Uterus (tissue), 3 donors: ENCODE measurements at regions not wholly inside any gene's neighbourhood (a gene's known extent, or its start where the extent isn't known, plus 50 kb on each side); places are given as distances from the start of the nearest gene placed in this dataset.

ENCODE experiments used
- DNase-seq, 2 donors: peaks; one replicate each; pipeline ENCODE4 v3.0.0-alpha.2; 2019 to 2020
- H3K27ac ChIP-seq, 2 donors: fragments of 200-600 bp; sonication (generic); 1 replicate in 1 of 2; 2 replicates in 1 of 2; pipeline ENCODE4 v1.5.1; 2016 to 2018
- H3K27me3 ChIP-seq, 2 donors: fragments of 200-600 bp; sonication (generic); one replicate each; pipeline ENCODE4 v1.5.1; 2018 to 2019; ENCODE audit warnings: control low read depth in 1 of 2
- H3K36me3 ChIP-seq, 2 donors: fragments of 200-600 bp; sonication (generic); one replicate each; pipeline ENCODE4 v1.5.1; 2019; ENCODE audit warnings: control low read depth in 1 of 2
- H3K4me1 ChIP-seq, 2 donors: fragments of 200-600 bp; sonication (generic); one replicate each; pipeline ENCODE4 v1.5.1; 2018 to 2019; ENCODE audit warnings: control low read depth in 1 of 2
- H3K4me3 ChIP-seq, 2 donors: fragments of 200-600 bp; sonication (generic); 1 replicate in 1 of 2; 2 replicates in 1 of 2; pipeline ENCODE4 v1.5.1; 2018 to 2019; ENCODE audit warnings: mild to moderate bottlenecking in 1 of 2
- H3K9me3 ChIP-seq, 2 donors: fragments of 200-600 bp; sonication (generic); one replicate each; pipeline ENCODE4 v1.5.1; 2019; ENCODE audit warnings: control low read depth in 1 of 2
- CTCF ChIP-seq, 4 experiments: fragments of 200-600 bp in 2 of 4; fragments of 450-650 bp in 2 of 4; sonication (generic) in 2 of 4; IDR thresholded peaks; one replicate each; pipeline ENCODE4 v1.5.1; 2016 to 2019; ENCODE audit warnings: antibody characterized with exemption in 4 of 4, mild to moderate bottlenecking in 2 of 4, moderate library complexity in 1 of 4
- POLR2A ChIP-seq, 2 donors: fragments of 450-650 bp; IDR thresholded peaks; one replicate each; pipeline ENCODE4 v1.6.1; 2016; ENCODE audit warnings: antibody characterized with exemption in 2 of 2, mild to moderate bottlenecking in 1 of 2, moderate library complexity in 1 of 2
- intact Hi-C: fragments of 100-400 bp; cut with DNase I; formaldehyde crosslinking; loops from one replicate; pipeline ENCODE4 v1.15.1; 2023; ENCODE audit warnings: low total_unique reads
- donor health status: DM: yes; HTN: yes; CAD: no.

DNA sequence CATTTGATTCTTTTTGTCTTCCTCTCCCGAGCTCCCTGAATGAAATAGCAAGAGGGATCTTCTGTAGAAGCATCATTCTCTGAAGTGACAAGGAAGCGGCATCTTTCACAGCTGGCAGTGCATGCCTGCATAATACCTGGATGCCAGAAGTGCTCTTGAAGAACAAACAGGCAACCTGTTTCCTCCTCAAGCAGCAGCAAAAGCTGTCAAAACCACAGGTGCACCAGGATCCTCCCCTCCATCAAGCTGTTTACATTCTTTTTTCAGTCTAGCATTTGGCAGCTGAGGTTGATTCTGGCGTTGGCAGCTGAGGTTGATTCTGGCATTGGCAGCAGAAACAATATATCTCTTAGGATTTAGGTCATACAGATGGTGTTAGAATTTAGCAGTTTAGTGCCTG is 979.0 kb downstream of the TUSC7 start:
- Histone ChIP-seq H3K27ac (no peak overlapping the region), H3K4me3 (no peak overlapping the region), H3K9me3 (no peaks in the 10 kb centered on the region), H3K27me3 (no peaks in the 10 kb centered on the region), H3K4me1 (no peaks in the 10 kb centered on the region), H3K36me3 (no peaks in the 10 kb centered on the region)
- no peak for DNase-seq
- TF ChIP-seq POLR2A (IDR thresholded peaks at IDR 0.05) (no peak), CTCF (IDR thresholded peaks at IDR 0.05) (no peak)
- intact Hi-C loops = no loop called here

GRCh38 chr3:117691526-117691925 is 981.9 kb downstream of the TUSC7 start:
- Histone ChIP-seq H3K4me3 (no peak overlapping the region), H3K4me1 (no peaks in the 10 kb centered on the region), H3K36me3 (no peaks in the 10 kb centered on the region), H3K27ac (no peak overlapping the region), H3K9me3 (no peaks in the 10 kb centered on the region), H3K27me3 (no peaks in the 10 kb centered on the region)
- intact Hi-C loops = no loop called here
- TF ChIP-seq POLR2A (IDR thresholded peaks at IDR 0.05) = no peak
- TF ChIP-seq CTCF (IDR thresholded peaks at IDR 0.05) = no peak
- DNase-seq = no peak

- no peaks in the 10 kb centered on the region for H3K36me3 ChIP-seq
- no peak overlapping the region for H3K4me3 ChIP-seq
- no peak overlapping the region for H3K27ac ChIP-seq
- no peak for DNase-seq
- TF ChIP-seq POLR2A (IDR thresholded peaks at IDR 0.05) = no peak
- no peaks in the 10 kb centered on the region for H3K4me1 ChIP-seq
- no peaks in the 10 kb centered on the region for H3K9me3 ChIP-seq
- intact Hi-C loops = no loop called here
- no peaks in the 10 kb centered on the region for H3K27me3 ChIP-seq
These were observed 982.9 kb downstream of the TUSC7 start for GRCh38 chr3:117692416-117692995.

GRCh38 chr3:117695321-117695720 is 985.7 kb downstream of the TUSC7 start:
- DNase-seq = no peak
- Histone ChIP-seq H3K27me3 (no peaks in the 10 kb centered on the region), H3K4me1 (no peaks in the 10 kb centered on the region), H3K9me3 (no peaks in the 10 kb centered on the region), H3K36me3 (no peaks in the 10 kb centered on the region), H3K4me3 (no peak overlapping the region), H3K27ac (no peak overlapping the region)
- TF ChIP-seq CTCF (IDR thresholded peaks at IDR 0.05) = no peak
- no peak for TF ChIP-seq POLR2A (IDR thresholded peaks at IDR 0.05)
- intact Hi-C loops = no loop called here

DNA sequence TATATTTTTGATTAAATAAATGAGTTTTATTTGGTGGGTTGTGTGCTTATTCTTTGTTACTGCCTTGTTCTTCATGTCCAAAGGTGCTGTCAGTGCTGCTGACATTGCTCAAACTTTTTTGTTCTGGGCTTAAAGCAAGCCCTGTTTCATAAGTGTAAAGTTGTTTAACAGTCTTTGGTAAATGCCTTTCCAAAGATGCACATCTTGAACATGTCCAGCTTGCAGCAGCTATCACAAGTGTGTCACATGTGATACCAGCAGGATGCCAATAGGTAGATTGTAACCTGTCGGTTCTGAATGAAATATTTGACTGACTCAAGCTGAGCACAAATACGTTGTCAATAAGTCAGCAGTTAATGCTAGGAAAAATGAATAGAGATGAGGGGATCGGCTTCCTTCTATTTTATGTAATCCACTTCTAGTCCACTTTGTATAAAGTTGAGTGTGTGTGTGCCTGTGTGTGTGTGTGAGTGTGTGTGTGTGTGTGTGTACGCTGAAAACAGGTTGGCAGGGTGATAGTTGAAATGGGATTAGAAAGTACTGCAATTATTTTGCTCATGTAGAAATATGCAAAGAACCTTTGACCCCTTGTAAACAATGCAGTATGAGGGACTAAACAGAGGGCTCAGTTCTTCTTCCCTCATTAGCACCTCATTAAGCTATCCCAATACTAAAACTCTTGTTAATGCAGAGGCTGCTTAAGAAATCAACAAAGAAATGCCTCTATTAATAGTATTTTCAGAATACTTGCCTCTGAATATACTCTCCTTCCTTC is 986.5 kb downstream of the TUSC7 start:
- Histone ChIP-seq H3K4me3 (no peak overlapping the region), H3K27ac (no peak overlapping the region), H3K27me3 (no peaks in the 10 kb centered on the region), H3K36me3 (no peaks in the 10 kb centered on the region), H3K9me3 (no peaks in the 10 kb centered on the region), H3K4me1 (no peaks in the 10 kb centered on the region)
- TF ChIP-seq CTCF (IDR thresholded peaks at IDR 0.05) (no peak), POLR2A (IDR thresholded peaks at IDR 0.05) (no peak)
- no peak for DNase-seq
- intact Hi-C loops = no loop called here
